Esophagus muscularis mucosa (tissue), 4 donors: ENCODE measurements at regions not wholly inside any gene's neighbourhood (a gene's known extent, or its start where the extent isn't known, plus 50 kb on each side); places are given as distances from the start of the nearest gene placed in this dataset.

Experiments used
- DNase-seq: peaks from one replicate; pipeline ENCODE4 v3.0.0-alpha.2; 2017; ENCODE audit errors: extremely low spot score
- H3K27ac ChIP-seq, 4 donors: fragments of 200-600 bp; sonication (generic); replicated peaks in 1 of 4; 1 replicate in 3 of 4; 2 replicates in 1 of 4; pipeline ENCODE4 v1.5.1; 2016 to 2019; ENCODE audit warnings: mild to moderate bottlenecking in 1 of 4
- H3K27me3 ChIP-seq, 4 donors: fragments of 200-600 bp; sonication (generic); one replicate each; pipeline versions ENCODE4 v1.5.1 to v1.6.0; 2016 to 2019
- H3K36me3 ChIP-seq, 4 donors: fragments of 200-600 bp; sonication (generic); one replicate each; pipeline ENCODE4 v1.5.1; 2016 to 2019
- H3K4me1 ChIP-seq, 4 donors: fragments of 200-600 bp; sonication (generic); one replicate each; pipeline ENCODE4 v1.5.1; 2016 to 2019
- H3K4me3 ChIP-seq, 4 donors: fragments of 200-600 bp; sonication (generic); 1 replicate in 2 of 4; 2 replicates in 2 of 4; pipeline ENCODE4 v1.5.1; 2016 to 2019; ENCODE audit warnings: mild to moderate bottlenecking in 4 of 4, moderate library complexity in 1 of 4
- H3K9me3 ChIP-seq, 4 donors: fragments of 200-600 bp; sonication (generic); 1 replicate in 3 of 4; 2 replicates in 1 of 4; pipeline ENCODE4 v1.5.1; 2016 to 2019
- EP300 ChIP-seq: sonication (generic); formaldehyde crosslinking; IDR thresholded peaks from one replicate; pipeline ENCODE4 v1.6.1; 2017; ENCODE audit warnings: antibody characterized with exemption
- POLR2A ChIP-seq: fragments of 450-650 bp; IDR thresholded peaks from one replicate; pipeline ENCODE4 v1.6.1; 2017; ENCODE audit warnings: antibody characterized with exemption, moderate library complexity, mild to moderate bottlenecking, low read depth
- POLR2AphosphoS5 ChIP-seq, 2 donors: sonication (generic); formaldehyde crosslinking; IDR thresholded peaks; one replicate each; pipeline ENCODE4 v1.6.1; 2017; ENCODE audit warnings: antibody characterized with exemption in 2 of 2
- WGBS: methylation state at CpG from one replicate; pipeline ENCODE4 v1.1.5; 2018; 5-methylcytosine and 5-hydroxymethylcytosine counted together
- intact Hi-C: fragments of 100-400 bp; cut with DNase I; formaldehyde crosslinking; loops from one replicate; pipeline ENCODE4 v1.15.1; 2023
- TF ChIP-seq, protein P1 (sequence below), 3 experiments: fragments of 200-600 bp in 2 of 3; fragments of 450-650 bp in 1 of 3; sonication (generic) in 2 of 3; IDR thresholded peaks; one replicate each; pipeline ENCODE4 v1.5.1; 2017 to 2019; ENCODE audit warnings: antibody characterized with exemption in 3 of 3, mild to moderate bottlenecking in 2 of 3, moderate library complexity in 1 of 3

- Histone ChIP-seq H3K27ac (peak overlapping the region; percentile 44 to 76 (median 62)), H3K36me3 (no peaks in the 10 kb centered on the region), H3K27me3 (no peaks in the 10 kb centered on the region), H3K4me3 (no peak overlapping the region), H3K4me1 (peaks cover 5 to 19% (median 18%) of the 10 kb centered on the region in 4 donors), H3K9me3 (peaks cover 3 to 30% (median 16%) of the 10 kb centered on the region in 4 donors)
- DNase-seq, result peak; percentile 91
- intact Hi-C loops, result loop anchor here (5.0 to 10.0 kb wide), 2 partner anchors 477 to 844 kb away; partner anchors contain the start of gene HDAC4
- TF ChIP-seq POLR2A (no peak), EP300 (no peak), POLR2AphosphoS5 (IDR thresholded peaks at IDR 0.05) (no peak)
- TF ChIP-seq, protein P1, sequence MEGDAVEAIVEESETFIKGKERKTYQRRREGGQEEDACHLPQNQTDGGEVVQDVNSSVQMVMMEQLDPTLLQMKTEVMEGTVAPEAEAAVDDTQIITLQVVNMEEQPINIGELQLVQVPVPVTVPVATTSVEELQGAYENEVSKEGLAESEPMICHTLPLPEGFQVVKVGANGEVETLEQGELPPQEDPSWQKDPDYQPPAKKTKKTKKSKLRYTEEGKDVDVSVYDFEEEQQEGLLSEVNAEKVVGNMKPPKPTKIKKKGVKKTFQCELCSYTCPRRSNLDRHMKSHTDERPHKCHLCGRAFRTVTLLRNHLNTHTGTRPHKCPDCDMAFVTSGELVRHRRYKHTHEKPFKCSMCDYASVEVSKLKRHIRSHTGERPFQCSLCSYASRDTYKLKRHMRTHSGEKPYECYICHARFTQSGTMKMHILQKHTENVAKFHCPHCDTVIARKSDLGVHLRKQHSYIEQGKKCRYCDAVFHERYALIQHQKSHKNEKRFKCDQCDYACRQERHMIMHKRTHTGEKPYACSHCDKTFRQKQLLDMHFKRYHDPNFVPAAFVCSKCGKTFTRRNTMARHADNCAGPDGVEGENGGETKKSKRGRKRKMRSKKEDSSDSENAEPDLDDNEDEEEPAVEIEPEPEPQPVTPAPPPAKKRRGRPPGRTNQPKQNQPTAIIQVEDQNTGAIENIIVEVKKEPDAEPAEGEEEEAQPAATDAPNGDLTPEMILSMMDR (IDR thresholded peaks at IDR 0.05), result no peak
- 49% methylated on average over 17 of the region's 17 CpGs for WGBS
These were observed 143.4 kb downstream of the NDUFA10 start for GRCh38 chr2:239881561-239882320.

GRCh38 chr2:239881031-239881471 lies 144.1 kb downstream of the NDUFA10 start:
- TF ChIP-seq POLR2A (no peak), POLR2AphosphoS5 (IDR thresholded peaks at IDR 0.05) (no peak), EP300 (no peak)
- TF ChIP-seq, protein P1 (IDR thresholded peaks at IDR 0.05), result no peak
- no peak overlapping the region for H3K4me3 ChIP-seq
- intact Hi-C loops, result loop anchor here (5.0 to 10.0 kb wide), 2 partner anchors 476 to 844 kb away; partner anchors contain the start of gene HDAC4
- no peaks in the 10 kb centered on the region for H3K36me3 ChIP-seq
- H3K4me1 ChIP-seq, result peaks cover 5 to 19% (median 18%) of the 10 kb centered on the region in 4 donors
- 78% methylated on average over 10 of the region's 10 CpGs for WGBS
- no peaks in the 10 kb centered on the region for H3K27me3 ChIP-seq
- DNase-seq, result peak; percentile 82
- H3K27ac ChIP-seq, result peak overlapping the region; percentile 44 to 76 (median 62)
- H3K9me3 ChIP-seq, result peaks cover 0 to 26% (median 15%) of the 10 kb centered on the region in 4 donors

DNA sequence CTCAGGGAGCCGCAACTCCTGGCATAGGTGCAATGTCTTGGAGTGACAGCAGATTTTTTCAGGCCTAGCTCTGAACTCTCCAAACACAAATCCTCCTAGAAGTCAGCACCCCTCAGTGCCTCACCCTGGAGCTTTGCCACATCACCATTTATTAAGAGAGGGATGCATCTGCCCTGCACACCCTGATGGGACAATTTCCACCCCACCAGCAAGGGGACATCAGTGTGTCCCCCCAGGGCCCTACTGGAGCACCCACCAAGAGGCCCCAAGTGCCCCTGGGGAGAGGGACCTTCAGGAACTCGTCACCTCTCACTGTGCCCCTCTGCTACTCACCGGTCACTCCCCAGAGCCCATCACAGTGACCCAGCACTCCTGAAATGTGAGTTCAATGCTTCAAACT lies 144.7 kb downstream of the NDUFA10 start:
- WGBS, result 100% methylated on average over 3 of the region's 3 CpGs
- Histone ChIP-seq H3K36me3 (no peaks in the 10 kb centered on the region), H3K4me1 (peaks cover 5 to 19% (median 18%) of the 10 kb centered on the region in 4 donors), H3K27me3 (no peaks in the 10 kb centered on the region), H3K9me3 (peaks cover 0 to 20% (median 14%) of the 10 kb centered on the region in 4 donors), H3K27ac (peak overlapping the region in 2 of 4 donors; percentile 71 to 76), H3K4me3 (no peak overlapping the region)
- no peak for TF ChIP-seq POLR2AphosphoS5 (IDR thresholded peaks at IDR 0.05)
- TF ChIP-seq POLR2A, result no peak
- no peak for TF ChIP-seq EP300
- TF ChIP-seq, protein P1 (IDR thresholded peaks at IDR 0.05), result no peak
- peak; percentile 74 for DNase-seq
- intact Hi-C loops, result loop anchor here (5.0 to 10.0 kb wide), 2 partner anchors 476 to 843 kb away; partner anchors contain the start of gene HDAC4

DNA sequence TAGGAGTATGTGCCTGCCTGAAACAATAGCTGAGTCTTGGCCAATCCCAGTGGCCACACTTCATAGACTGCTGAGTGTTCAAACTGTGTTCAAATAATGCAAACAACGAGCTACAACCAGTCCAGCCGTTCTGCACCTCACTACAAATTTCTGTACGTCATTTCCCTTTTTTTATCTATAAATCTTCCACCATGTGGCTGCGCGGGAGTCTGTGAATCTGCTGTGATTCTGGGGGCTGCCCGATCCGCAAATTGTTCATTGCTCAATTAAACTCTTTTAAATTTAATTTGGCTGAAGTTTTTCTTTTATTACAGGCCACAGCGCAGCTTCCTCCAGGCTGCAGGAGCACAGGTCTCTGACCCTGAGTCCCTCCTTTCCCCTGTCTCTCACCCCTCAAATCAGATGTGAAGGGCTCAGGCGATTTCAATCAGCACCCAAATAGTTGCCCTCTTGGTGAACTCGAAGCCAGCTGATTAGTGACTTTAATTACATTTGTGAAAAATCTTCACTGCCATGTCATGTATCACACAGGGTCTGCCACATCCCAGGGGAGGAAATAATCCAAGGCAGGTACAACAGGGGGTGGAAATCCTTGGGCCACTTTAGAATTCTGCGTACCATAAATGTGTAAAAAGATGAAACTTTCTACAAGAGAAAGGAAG lies 145.6 kb downstream of the NDUFA10 start:
- no peak overlapping the region for H3K27ac ChIP-seq
- DNase-seq, result peak; percentile 70
- intact Hi-C loops, result loop anchor here (5.0 to 10.0 kb wide), 2 partner anchors 475 to 842 kb away; partner anchors contain the start of gene HDAC4
- H3K4me3 ChIP-seq, result no peak overlapping the region
- no peak for TF ChIP-seq EP300
- TF ChIP-seq, protein P1 (IDR thresholded peaks at IDR 0.05), result no peak
- TF ChIP-seq POLR2A, result no peak
- no peak for TF ChIP-seq POLR2AphosphoS5 (IDR thresholded peaks at IDR 0.05)
- H3K9me3 ChIP-seq, result peaks cover 0 to 11% (median 6%) of the 10 kb centered on the region in 4 donors
- H3K27me3 ChIP-seq, result no peaks in the 10 kb centered on the region
- 78% methylated on average over 11 of the region's 11 CpGs for WGBS
- peaks cover 5 to 19% (median 18%) of the 10 kb centered on the region in 4 donors for H3K4me1 ChIP-seq
- no peaks in the 10 kb centered on the region for H3K36me3 ChIP-seq
